LNCaP clone FGC (cell line): ENCODE measurements at regions not wholly inside any gene's neighbourhood (a gene's known extent, or its start where the extent isn't known, plus 50 kb on each side); places are given as distances from the start of the nearest gene placed in this dataset.

Source experiments
- DNase-seq: peaks from one replicate; pipeline ENCODE4 v3.0.0-alpha.2; 2011; ENCODE audit warnings: low read depth
- H3K4me3 ChIP-seq: 2 replicates; pipeline ENCODE4 v1.5.1; 2011; ENCODE audit warnings: mild to moderate bottlenecking, low read depth, low read length, control low read depth
- CTCF ChIP-seq: IDR thresholded peaks from 2 replicates; pipeline ENCODE4 v1.5.1; 2012; ENCODE audit warnings: mild to moderate bottlenecking; ENCODE audit not compliant: control insufficient read depth, insufficient read depth; ENCODE audit errors: extremely low read depth

DNA sequence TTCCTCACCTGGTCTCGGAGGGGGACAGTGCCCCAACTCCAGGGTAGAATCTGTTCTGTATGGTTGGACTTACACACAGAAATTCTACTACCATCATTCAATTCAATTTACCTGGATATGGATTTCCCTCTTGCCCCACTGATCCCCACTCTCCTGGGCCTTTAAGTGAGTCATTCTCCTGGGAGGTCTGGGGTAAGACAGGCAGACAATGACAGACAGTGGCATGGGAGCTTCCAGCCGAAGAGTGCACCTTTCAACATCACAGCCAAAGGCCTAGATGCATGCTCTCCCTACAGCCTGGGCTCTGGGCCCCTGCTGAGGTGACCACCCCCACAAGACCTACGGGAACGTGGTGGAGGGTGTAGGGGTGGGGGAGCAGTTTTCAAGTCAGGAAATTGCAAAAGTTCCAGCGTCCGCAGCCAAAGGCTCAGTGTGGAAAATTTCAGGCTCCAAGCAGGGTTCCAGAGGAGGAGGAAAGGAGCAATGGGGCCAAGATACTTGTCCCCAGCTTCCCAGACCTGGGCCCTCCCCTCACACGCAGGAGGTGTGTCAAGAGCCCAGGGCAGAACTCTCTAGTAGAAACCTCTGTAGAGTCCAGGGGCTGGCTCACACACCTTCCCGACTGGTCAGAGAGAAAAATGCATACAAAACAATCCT, 296.4 kb downstream of the CYP26B1 start:
- TF ChIP-seq CTCF = no peak
- no peak for DNase-seq
- H3K4me3 ChIP-seq = no peak overlapping the region

- no peak overlapping the region for H3K4me3 ChIP-seq
- no peak for DNase-seq
- no peak for TF ChIP-seq CTCF
Measured at GRCh38 chr2:71850306-71850801, 297.3 kb downstream of the CYP26B1 start.

DNA sequence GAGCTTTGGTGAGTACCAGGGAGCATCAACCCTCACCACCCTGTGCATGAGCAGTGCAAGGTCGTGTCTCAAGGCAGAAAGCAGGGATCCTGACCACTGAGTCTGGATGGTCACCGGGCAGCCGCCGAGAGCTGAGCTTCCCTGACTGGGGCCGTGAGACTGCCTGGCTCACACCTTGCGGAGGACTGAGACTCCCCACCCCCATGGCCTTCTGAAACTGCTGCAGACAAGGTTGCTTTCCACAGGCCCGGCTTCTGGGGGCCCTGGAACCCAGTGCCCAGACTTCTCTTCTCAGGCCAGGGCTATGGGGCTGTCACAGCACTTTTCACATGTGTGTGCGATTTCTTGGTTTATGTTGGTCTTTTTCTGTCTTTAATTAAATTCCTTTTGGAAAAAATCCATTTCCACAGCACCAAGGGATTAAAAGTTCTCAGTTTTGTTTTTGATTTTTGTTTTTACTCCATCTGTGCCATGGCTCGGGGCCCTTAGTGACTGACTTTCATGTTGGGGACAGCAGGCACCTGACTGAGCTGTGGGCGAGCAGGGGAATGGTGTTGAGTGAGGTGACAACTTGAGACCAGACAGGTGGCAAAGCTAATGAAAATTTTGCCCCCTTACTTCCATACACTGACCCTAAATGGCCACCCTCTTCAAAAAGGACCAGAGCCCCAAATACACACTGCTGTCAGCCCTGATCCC, 297.9 kb downstream of the CYP26B1 start:
- H3K4me3 ChIP-seq = no peak overlapping the region
- no peak for DNase-seq
- no peak for TF ChIP-seq CTCF

- no peak for TF ChIP-seq CTCF
- no peak for DNase-seq
- H3K4me3 ChIP-seq = no peak overlapping the region
Measured at GRCh38 chr2:71849111-71849510, 298.6 kb downstream of the CYP26B1 start.

GRCh38 chr2:71846669-71847291, 300.9 kb downstream of the CYP26B1 start:
- no peak for TF ChIP-seq CTCF
- DNase-seq = no peak
- H3K4me3 ChIP-seq = no peak overlapping the region

GRCh38 chr2:71846072-71846471, 301.6 kb downstream of the CYP26B1 start:
- no peak overlapping the region for H3K4me3 ChIP-seq
- no peak for DNase-seq
- no peak for TF ChIP-seq CTCF
